NCI-H2196 (cell line): ENCODE measurements at regions not wholly inside any gene's neighbourhood (a gene's known extent, or its start where the extent isn't known, plus 50 kb on each side); places are given as distances from the start of the nearest gene placed in this dataset.
A peak's percentile ranks its signal among the peaks of the same experiment; 100 is the strongest.
"Not testable (repeated sequence)": the region's sequence is repeated elsewhere in the genome, so short reads cannot be mapped to it uniquely, and the experiment has no call there.

Source experiments
- DNase-seq: peaks from one replicate; lab custom pipeline; 2025; ENCODE audit not compliant: unreplicated experiment; lab: John Stamatoyannopoulos, UW

- no peak for DNase-seq
Measured at GRCh38 chr10:118944959-118945633, 84.4 kb upstream of the NANOS1 start.

GRCh38 chr10:118948786-118949185, 80.7 kb upstream of the NANOS1 start:
- no peak for DNase-seq

GRCh38 chr10:118950190-118950680, 79.3 kb upstream of the NANOS1 start:
- DNase-seq = peak; percentile 1

GRCh38 chr10:118950997-118951637, 78.4 kb upstream of the NANOS1 start:
- no peak for DNase-seq

GRCh38 chr10:118952493-118953295, 76.8 kb upstream of the NANOS1 start:
- no peak for DNase-seq

GRCh38 chr10:118953598-118954393, 75.7 kb upstream of the NANOS1 start:
- DNase-seq = no peak

GRCh38 chr10:118955531-118955930, 74.0 kb upstream of the NANOS1 start:
- DNase-seq = no peak

GRCh38 chr10:118955951-118956801, 73.3 kb upstream of the NANOS1 start:
- no peak for DNase-seq

- no peak for DNase-seq
Measured at GRCh38 chr10:118956802-118957442, 72.6 kb upstream of the NANOS1 start.

GRCh38 chr10:118957443-118957825, 72.1 kb upstream of the NANOS1 start:
- no peak for DNase-seq

GRCh38 chr10:118957966-118958365, 71.5 kb upstream of the NANOS1 start:
- no peak for DNase-seq

- DNase-seq = no peak
Measured at GRCh38 chr10:118958559-118958958, 71.0 kb upstream of the NANOS1 start.

GRCh38 chr10:118958984-118959925, 70.3 kb upstream of the NANOS1 start:
- peak; percentile 3 for DNase-seq

GRCh38 chr10:118960157-118961090, 69.1 kb upstream of the NANOS1 start:
- DNase-seq = no peak

- DNase-seq = no peak
Measured at GRCh38 chr10:118961436-118961835, 68.1 kb upstream of the NANOS1 start.

GRCh38 chr10:118962331-118962868, 67.1 kb upstream of the NANOS1 start:
- DNase-seq = not testable (repeated sequence)

- DNase-seq = no peak
Measured at GRCh38 chr10:118963341-118963740, 66.2 kb upstream of the NANOS1 start.
